LNCAP (cell line): ENCODE measurements at regions not wholly inside any gene's neighbourhood (a gene's known extent, or its start where the extent isn't known, plus 50 kb on each side); places are given as distances from the start of the nearest gene placed in this dataset.

Experiments
- TF ChIP-seq, protein P1 (sequence below): fragments of 450-650 bp; IDR thresholded peaks from 2 replicates; pipeline ENCODE4 v1.5.1; 2017; ENCODE audit warnings: mild to moderate bottlenecking

DNA sequence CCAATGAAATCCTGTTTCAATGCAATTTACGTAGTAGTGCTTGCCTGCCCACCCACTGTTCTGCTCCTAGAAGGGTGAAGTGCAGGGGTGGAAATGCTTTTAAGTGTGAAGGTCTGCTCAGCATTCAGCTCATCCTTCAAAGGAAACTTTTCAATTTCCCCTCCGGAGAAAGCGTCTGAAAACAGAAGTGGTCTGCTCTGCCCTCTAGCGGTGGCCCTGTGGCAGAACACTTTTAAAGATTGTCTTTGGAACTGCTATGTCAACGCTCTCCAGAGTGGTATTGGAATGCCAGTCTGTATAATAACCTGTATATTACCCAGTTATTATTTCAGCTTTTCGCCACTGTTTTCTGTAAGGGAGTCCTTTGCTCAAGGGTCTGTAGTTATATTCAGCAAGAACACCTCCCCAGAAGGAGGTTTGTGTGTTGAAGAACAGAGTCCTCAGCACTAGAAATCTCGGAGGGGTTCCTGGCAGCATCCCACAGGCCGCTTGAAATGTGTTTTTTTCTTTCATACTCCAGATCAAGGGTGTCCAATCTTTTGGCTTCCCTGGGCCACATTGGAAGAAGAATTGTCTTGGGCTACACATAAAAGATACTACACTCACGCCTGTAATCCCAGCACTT, 63.1 kb upstream of the KLHL31 start:
- TF ChIP-seq, protein P1, sequence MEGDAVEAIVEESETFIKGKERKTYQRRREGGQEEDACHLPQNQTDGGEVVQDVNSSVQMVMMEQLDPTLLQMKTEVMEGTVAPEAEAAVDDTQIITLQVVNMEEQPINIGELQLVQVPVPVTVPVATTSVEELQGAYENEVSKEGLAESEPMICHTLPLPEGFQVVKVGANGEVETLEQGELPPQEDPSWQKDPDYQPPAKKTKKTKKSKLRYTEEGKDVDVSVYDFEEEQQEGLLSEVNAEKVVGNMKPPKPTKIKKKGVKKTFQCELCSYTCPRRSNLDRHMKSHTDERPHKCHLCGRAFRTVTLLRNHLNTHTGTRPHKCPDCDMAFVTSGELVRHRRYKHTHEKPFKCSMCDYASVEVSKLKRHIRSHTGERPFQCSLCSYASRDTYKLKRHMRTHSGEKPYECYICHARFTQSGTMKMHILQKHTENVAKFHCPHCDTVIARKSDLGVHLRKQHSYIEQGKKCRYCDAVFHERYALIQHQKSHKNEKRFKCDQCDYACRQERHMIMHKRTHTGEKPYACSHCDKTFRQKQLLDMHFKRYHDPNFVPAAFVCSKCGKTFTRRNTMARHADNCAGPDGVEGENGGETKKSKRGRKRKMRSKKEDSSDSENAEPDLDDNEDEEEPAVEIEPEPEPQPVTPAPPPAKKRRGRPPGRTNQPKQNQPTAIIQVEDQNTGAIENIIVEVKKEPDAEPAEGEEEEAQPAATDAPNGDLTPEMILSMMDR = peak; percentile 94

DNA sequence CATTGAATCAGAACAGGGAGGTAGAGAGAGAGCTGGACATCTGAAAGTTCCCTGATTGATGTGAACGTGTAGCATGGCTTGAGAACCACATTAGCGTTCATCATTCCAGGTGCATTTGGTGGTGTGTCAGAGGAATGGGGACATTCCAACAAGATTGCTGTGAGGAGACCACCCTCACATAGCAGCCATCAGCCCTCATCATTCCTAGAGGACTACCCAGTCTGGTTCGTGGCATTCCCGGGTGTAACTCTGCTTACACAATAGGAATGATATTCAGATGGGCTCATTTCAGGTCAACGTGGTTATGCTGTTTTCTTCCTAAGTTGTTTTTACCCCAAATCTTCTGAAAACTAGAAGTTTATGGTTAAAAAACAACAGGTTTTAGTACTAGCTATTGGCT, 62.2 kb upstream of the KLHL31 start:
- TF ChIP-seq, protein P1 = no peak

DNA sequence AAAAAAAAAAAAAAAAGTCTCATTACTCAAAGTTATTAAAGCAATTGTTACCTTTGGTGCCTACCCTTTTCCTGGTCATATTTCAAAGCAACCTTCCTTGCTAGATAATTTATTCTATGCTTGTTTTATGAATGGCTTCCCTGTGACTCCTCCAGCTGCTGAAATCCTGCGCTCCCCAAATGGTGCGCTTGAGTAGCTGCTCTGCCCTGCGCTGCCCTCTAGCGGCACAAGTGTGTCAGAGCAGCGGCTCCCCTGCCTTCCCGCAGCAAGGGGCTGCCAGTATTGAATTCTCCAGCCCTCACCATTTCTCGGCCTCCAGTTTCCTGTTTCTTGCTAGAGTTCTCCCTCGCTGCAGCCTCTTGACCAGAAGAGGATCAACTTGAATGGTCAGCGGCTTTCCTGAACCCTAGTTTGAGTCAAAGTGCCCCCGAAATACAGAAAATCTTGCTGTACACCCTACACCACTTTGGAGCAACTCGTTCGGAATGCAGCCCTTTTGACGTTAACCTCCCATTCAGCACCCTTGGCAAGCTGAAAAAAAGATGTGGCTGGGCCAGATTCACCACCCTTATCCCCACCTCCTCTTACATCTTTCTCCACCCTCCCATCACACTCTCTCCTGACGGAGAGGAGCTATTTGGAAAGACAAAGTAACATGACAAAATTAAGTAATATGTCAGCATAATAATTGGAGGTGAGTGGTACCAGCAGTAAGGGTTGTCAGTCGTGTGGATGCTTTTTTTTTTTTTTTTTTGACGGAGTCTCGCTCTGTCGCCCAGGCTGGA, 60.4 kb upstream of the KLHL31 start:
- TF ChIP-seq, protein P1 = peak; percentile 92

DNA sequence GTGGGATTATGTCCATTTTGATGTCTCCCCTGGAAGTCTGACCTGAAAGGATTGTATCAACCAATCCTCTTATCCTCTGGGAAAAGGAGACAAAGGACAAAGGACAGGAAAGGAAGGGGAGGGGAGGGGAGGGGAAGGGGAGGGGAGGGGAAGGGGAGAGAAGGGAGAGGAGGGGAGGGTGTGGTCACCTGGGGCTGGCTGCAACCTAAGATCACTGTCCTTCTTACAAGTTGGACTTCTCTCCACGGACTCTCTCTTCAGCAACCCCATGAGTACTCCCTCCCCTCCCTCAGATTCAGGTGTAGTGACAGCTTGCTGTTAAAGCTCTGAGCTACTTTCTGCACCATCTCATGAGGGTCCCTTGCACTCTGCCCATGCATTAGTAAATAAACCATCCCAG, 58.9 kb upstream of the KLHL31 start:
- TF ChIP-seq, protein P1 = no peak

DNA sequence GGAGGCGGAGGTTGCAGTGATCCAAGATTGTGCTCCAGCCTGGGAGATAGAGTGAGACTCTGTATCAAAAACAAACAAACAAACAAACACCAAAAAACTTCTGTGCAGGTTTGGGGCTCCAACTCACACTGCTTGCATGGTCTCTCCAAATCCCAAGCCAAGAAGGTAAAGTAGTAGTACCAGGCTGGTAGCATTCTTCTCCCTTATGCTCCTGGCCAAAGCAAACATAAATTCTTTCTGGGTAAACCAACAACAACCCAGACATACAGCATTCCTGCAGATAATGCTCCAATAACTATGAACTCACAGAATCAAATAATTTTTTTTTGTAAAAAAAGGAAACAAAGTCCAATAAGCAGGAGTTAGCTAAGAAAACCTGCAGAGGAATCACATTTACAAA, 57.8 kb upstream of the KLHL31 start:
- TF ChIP-seq, protein P1 = no peak

DNA sequence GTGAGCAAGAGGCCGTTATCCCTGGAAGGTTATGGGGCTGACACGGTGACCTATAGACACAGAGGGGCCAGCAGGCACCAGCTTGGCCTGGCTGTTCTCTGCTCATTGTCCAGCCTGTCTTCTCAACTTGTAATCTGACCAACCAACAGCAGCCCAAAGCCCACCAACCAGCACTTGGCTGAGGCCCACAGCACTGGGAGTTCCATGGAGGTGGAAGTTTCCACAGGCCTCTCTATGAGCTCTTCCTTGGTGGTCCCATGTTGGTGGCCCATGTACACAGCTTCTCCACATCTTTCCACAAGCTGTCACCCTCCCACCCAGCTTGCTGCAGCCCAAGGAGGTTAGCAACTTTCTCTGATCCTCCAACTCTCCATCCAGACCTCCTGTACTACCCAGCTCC, 56.2 kb upstream of the KLHL31 start:
- TF ChIP-seq, protein P1 = no peak

DNA sequence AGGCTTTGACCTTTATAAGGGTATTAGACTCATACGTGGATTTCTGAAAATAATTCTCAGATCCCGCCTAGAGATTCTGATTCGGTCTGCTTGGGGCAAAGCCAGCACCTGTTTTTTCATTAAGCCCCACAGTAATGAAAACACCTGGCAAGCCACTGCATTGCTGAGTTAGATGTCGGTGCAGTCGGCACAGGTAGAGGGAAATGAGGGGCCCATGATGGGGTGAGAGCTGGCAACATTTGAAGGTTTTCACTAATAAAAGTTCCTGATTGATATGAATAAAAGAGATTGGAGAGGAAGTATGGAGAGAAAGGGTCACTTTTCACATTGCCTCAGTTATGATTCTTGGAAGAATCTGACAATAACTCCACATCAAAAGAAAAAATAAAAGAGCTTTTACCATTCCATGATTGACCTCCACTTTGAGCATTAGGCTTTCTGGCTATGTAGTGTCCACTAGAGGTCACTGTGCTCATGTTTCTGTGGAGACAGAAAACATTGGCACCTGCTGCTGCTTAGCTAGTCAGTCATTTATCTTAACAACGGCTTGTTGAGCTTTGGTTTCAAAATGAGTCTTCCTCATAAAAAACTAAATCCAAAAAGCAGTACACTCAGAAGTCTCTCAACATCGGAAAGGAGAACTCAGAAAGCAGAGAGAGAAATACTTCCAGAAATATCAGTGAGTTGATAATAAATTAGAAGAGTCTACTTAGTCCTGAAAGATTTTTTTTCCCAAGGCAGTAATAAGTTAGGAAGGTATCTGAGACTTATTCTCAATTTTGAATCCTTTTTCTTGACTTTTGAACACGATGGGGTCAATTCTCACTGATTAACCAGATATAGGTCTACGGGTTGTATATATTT, 53.3 kb upstream of the KLHL31 start:
- TF ChIP-seq, protein P1 = peak; percentile 81
